T-helper 2 cell treated with Interferon-gamma antibody and Interleukin-4, amounts not matched to agents 100 ng/mL and 5 ng/mL, for 36 hours (primary cell): ENCODE measurements at regions not wholly inside any gene's neighbourhood (a gene's known extent, or its start where the extent isn't known, plus 50 kb on each side); places are given as distances from the start of the nearest gene placed in this dataset.

Experiments used
- intact Hi-C: fragments of 100-400 bp; cut with micrococcal nuclease; formaldehyde crosslinking; loops from one replicate; pipeline ENCODE4 v1.15.1; 2023

GRCh38 chr2:128564551-128564950 lies 245.9 kb upstream of the HS6ST1 start:
- intact Hi-C loops, result no loop called here

DNA sequence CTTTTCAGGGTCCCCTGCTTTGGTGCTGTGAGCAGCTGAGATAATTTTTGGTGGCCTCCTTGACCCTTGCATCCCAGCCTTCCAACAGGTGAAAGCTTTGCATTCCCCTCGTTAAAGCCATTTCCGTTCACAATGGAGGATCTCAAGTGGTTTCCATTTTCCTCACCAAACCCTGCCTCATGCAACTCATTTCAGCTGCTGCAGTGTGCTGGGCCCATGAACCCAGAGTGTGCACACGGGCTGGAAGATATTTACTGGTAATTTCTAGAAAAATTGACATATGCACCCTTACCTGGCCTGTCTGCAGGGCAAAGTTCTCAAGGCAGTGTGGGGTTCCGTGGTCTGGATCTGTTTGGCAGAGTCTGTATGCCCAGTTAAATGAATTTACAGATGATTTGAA lies 246.8 kb upstream of the HS6ST1 start:
- intact Hi-C loops, result no loop called here

GRCh38 chr2:128566671-128567070 lies 248.0 kb upstream of the HS6ST1 start:
- intact Hi-C loops, result no loop called here

- intact Hi-C loops, result no loop called here
These were observed 249.4 kb upstream of the HS6ST1 start for GRCh38 chr2:128568106-128568505.

DNA sequence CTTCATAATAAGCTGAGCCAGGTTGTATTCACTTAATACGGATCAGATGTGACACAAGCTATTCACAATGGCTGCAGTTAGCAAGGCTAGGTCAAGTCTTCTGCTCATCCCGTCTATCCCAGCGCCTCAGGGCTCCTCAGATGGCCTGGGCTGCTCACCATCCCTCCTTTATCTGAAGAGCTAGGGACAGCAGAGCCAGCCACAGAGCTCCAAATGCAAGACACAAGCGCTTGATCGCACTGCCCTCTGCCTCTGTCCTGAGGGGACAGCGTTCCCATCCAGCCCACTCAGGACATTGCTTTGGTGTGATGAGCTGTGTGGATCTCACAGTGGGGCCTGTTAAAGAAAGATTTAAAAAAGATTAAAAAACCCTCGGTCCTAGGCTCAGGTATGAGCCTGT lies 254.4 kb upstream of the HS6ST1 start:
- intact Hi-C loops, result no loop called here

DNA sequence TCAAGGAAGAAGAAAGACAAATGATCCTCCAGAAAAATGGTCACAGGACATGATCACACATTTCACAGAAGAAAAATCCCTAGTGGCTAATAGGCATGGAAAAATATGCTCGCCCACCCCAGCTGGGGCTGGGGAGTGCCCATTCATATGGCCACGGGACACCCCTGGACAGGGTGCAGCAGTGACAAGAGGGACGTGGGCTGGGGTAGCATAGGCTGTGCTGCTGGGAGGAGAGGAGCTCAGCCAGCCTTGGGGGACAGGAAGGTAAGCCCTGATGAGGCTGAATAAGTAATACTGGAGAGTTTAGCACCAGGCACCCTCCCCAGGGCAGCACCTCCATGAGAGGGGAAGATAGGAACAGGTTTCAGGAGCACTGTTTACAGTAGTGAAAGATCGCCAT lies 254.9 kb upstream of the HS6ST1 start:
- intact Hi-C loops, result no loop called here

DNA sequence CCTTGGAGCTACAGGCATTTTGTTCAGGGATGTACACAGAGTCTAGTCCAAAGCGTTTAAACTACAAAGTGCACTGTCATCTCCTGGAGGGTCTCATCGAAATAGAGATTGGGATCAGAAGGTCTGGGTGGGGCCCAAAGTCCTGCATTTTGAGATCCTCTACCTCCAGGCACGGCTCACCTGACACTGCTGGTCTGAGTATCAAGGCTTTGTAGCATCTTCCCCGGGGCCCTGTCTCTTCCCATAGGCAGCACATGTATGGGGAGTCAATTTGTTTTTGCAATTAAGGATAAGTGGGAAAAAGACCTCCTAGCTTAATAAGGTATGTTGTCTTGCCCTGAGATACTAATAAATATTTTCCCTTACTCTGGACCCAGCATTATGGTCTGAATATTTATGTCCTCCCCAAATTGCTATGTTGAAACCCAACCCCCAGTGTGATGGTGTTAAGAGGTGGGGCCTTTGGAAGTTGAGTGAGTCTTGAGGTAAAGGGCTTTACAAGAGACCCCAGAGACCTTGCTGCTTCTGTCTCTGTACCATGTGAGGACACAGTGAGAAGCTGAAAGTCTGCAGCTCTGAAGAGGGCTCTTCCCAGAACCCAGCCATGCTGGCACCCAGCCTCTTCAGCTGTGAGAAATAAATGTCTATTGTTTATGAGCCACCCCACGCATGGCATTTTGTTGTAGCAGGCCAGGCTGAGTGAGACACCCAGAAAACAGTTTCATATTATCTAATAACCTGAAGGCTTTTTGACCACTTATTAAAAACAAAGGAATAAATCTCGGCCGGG lies 258.7 kb upstream of the HS6ST1 start:
- intact Hi-C loops, result no loop called here

DNA sequence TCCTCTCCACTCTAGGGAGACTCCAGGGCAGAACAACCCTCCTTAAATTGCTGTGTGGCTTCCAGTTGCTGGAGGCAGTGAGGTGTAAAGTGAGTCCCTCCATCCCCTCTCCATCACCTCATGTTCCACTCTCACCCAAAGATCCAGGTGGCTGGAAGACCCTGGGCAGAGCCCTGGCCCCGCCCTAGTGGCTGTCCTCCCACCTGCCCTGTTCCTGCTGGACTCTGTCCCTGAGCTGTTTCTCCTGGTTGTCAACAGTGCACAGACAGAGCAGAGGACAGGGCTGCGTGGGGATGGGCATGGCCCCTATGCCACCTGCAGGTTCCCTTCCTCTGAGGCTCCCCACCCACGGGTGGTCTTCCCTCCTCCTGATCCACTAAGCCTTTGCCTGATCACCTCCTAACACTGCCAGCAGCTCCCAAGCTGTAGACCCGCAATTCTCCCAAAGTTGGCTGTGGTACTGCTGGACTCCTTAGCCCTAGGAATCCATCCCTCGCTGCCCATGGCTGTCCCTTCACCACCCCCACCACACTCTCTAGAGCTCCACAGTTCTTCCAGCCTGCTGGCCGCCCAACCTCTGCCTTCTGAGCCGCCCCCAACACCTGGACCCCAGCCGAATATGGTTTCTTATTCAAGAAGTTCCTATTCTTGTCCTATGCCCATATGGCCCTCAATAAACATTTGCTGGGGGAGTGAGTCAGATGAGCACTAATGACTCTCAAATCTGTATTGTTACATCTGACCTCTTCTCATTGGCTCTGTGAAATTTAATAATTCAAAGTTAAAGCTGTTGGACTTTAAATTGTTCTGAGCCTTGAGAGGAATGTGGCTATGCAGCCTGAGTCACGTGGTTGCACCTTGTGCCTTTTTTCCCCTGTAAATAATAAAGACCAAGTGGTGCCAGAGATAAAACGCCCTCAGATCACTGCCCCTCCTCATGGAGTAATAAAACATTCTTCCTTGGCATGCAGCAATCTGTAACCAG lies 260.0 kb upstream of the HS6ST1 start:
- intact Hi-C loops, result no loop called here

DNA sequence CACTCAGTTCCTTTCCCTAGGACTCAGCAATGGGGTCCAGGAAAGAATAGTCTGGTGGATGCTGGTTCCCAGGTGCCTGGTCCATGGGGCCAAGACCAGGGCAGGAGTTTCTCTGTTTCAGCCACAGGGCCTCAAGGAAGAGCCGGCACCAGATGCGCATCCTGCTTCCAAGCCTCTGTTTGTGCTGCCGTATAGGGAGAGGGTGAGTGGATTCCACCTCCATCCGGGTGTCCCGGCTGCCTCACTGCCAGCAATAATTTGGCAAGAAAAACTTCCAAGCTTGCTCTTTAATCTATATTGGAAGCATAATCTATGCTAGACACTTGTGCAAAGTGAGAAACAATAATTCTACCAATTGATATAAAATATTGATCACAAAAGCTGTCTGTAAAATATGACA lies 261.2 kb upstream of the HS6ST1 start:
- intact Hi-C loops, result no loop called here

DNA sequence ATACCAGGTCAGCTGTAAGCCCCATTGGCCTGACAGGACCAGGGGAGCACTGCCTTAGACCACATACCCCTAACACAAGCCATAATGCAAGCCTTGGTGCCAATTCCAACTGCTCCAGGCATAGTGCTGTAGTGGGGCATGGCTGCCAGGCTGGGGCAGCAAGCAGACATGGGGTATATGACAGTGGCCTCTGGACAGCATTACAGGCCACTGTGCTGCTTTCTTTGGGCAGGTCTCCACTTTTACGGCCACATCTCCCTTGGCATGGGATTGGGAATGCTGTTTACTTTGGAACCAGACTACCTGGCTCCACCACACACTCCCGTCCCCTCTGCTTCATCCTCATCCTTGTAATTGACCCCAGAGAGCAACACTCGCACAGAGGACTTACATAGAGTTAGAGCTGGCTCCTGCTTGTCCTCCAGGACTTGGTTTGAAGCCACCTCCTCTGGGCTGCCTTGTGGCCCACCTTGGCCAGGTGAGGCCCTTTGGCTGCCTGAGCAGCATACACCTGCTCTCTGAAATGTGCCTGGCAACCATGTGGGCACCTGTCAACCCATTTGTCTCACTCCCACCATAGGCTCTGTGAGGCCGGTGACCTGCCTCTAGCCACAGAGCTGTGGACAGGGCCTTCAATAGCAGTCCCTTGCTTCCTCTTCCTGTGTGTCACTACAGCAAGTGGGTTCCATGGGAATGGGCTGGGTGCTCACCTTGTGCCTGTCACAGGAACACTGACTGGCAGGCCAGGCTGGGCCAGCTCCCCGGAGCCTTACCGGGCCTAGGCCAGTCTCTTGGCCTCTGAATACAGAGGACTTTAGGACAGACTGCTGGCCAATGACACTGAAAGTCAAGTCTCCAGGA lies 262.6 kb upstream of the HS6ST1 start:
- intact Hi-C loops, result no loop called here

DNA sequence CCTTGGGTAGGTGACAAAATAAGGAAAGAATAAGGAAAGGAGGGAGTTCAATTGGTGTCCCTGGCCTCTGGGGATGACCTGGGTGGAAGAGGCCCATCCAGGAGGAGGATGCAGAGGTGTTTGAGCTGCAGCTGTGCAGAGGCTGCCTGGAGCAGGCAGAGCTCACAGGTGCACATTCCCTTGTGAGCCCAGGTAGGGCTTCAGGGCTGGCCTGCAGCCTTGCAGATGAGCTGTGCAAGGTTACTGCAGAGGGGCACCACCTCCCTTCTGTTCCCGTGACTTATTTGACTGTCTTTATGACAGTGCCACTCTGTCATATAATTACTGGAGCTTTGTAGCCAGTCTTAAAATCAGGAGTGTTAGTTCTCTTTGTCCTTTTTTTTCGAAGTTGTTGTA lies 263.2 kb upstream of the HS6ST1 start:
- intact Hi-C loops, result no loop called here

- intact Hi-C loops, result no loop called here
These were observed 265.7 kb upstream of the HS6ST1 start for GRCh38 chr2:128584296-128584890.

GRCh38 chr2:128585706-128586105 lies 267.0 kb upstream of the HS6ST1 start:
- intact Hi-C loops, result no loop called here

GRCh38 chr2:128589681-128590080 lies 271.0 kb upstream of the HS6ST1 start:
- intact Hi-C loops, result no loop called here

DNA sequence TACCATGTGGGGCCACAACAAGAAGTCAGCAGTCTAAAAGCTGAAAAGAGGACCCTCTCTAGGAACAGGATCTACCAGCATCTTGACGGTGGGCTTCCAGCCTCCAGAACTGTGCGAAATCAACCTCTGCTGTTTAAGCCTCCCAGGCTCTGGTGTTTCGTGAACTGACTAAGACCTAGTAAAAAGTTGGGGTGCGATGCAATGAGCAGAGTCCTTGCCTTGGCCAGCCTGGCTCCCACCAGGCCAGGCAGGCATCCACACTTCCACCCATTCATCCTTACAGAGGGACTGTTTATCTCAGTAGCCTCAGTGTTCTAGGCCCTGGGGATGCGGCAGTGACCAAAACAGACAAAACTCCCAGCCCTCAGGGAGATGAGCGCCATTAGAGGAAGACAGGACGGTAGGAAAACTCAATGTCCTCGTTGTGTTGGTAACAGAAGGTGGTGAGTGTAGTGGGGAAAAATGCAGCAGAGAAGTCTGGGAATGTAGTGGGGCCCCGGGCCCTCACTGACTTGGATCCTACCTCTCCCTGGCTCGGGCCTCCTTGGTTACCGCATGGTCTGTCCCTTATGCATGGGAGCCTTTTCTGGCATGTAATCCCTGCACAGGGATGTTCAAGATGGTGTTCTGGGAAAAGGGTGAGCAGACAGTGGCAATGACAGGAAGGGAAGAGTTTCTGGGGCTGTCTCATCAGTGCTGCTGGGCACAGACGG lies 271.8 kb upstream of the HS6ST1 start:
- intact Hi-C loops, result no loop called here

GRCh38 chr2:128591022-128591860 lies 272.6 kb upstream of the HS6ST1 start:
- intact Hi-C loops, result no loop called here

GRCh38 chr2:128591861-128592822 lies 273.5 kb upstream of the HS6ST1 start:
- intact Hi-C loops, result no loop called here

- intact Hi-C loops, result no loop called here
These were observed 274.8 kb upstream of the HS6ST1 start for GRCh38 chr2:128593518-128593878.
